ENCODE measurements at regions not wholly inside any gene's neighbourhood (a gene's known extent, or its start where the extent isn't known, plus 50 kb on each side); places are given as distances from the start of the nearest gene placed in this dataset.
"Not testable (repeated sequence)": the region's sequence is repeated elsewhere in the genome, so short reads cannot be mapped to it uniquely, and the experiment has no call there.

DNA sequence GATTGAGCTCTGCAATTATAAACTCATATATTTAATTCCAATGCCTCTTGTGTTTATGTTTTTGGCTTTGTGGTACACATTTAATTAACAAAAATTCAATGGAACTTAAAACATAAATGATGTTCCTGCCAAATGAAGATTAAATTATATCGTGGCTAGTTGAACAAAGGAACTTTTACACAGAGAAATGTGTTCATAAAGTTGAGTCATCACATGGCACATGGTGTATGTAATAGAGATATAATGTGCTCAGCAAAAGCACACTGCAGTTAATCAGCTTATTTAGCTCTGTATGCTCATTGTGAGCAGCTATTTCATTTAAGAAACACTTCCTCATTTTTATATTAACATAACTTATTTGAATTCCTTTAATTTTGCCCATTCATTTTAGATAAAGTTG, 1295.6 kb upstream of the CITED2 start:
- no peak for DNase-seq (ENCODE audit: low read depth in 2 of 2)

DNA sequence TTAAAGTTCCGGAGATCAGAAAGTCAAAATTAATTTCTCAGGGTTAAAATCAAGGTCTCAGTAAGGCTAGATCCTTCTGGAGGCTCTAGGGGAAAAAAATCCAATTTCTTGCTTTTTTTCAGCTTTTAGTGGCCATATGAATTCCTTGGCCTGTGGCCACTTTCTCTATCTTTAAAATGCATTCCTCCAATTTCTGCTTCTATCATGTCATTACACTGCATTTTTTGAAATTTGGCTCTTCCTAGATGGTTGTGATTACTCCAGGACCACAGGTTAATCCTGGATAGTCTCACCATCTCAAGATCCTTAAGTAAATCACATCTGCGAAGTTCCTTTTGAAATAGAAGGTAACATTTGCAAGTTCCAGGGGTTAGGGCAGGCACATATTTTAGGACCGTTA, 1294.9 kb upstream of the CITED2 start:
- no peak for DNase-seq (ENCODE audit: low read depth in 2 of 2)

DNA sequence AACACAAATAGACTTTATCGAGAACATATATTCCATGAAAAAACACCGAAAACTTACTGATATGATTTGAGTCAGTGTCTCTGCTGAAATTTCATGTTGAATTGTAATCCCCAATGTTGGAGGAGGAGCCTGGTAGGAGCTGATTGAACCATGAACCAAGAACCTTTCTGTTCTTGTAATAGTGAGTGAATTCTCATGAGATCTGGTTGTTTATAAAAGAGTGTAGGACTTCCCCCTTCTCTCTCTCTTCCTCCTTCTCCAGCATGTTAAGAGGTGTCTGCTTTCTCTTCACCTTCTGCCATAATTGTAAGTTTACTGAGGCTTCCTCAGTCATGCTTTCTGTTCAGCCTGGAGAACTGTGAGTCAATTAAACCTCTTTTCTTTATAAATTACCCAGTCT, 1289.3 kb upstream of the CITED2 start:
- DNase-seq (ENCODE audit: low read depth in 2 of 2) = no peak

DNA sequence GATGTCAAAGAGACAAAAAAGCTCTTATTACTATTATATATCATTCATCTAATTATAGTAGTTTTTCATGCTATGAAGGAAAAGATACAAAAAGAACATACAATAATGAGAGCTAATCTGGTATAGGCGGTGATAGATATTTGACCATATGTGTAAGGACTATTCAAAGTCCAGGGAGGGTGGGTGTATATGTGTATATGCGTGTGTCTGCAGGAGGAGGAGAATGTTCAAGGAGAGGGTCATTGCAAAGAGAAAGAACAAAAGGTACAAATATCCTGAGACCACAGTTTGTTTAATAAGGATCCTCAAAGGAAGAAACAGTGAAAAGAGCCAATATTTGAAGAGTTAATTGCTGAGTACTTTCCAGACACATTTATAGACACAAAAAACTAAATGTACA, 1288.6 kb upstream of the CITED2 start:
- no peak for DNase-seq (ENCODE audit: low read depth in 2 of 2)

DNA sequence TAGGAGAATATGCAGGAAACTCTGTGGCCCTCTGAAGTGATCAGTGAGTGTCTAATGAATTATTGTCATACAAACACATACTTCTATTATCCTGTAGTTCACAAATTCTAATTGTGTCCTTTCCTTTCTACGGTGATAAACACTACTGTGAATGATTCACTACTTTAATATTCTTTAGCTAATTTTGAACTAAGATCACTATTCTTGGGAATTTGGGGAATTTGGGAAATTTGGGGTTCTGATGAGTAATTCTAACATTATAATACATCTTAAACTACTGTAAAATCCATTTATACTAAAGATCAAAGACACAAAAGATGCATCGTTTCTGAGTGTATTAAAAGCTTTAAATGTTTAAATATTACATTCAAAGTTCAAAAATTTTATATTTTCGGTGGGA, 1287.2 kb upstream of the CITED2 start:
- DNase-seq (ENCODE audit: low read depth in 2 of 2) = no peak

DNA sequence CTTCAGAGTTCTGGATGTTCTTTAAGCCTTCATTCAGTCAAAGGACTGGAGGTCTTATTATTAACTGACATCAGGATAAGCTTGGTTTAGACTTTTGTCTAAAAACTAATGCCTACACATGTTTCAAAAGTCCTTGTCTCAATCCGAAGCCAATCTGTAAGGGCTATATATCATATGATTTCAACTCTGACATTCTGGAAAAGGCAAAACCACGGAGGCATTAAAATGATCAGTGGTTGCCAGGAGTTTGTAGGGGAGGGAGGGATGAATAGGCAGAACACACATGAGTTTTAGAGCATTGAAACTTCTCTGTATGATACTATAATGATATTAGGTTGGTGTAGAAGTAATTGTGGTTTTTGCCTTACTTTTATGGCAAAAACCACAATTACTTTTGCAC, 1285.8 kb upstream of the CITED2 start:
- no peak for DNase-seq (ENCODE audit: low read depth in 2 of 2)

DNA sequence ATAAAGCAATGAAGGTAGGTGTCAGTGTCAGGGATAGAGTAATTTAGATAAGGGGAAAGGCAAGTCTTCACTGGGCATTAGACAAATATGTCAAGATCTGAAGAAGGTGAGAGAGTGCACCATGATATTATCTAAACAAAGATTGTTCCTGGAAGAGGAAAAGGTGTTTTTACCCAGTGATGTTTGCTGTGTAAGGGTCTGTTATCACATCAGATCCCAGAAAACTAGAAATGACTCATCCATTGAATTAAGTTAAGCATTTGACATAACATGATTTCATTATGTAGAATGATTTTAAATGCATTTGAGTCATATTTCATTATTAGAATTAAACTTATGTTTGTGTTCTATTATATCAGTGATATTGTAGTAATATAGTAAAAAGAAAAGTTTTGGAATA, 1279.5 kb upstream of the CITED2 start:
- no peak for DNase-seq (ENCODE audit: low read depth in 2 of 2)

DNA sequence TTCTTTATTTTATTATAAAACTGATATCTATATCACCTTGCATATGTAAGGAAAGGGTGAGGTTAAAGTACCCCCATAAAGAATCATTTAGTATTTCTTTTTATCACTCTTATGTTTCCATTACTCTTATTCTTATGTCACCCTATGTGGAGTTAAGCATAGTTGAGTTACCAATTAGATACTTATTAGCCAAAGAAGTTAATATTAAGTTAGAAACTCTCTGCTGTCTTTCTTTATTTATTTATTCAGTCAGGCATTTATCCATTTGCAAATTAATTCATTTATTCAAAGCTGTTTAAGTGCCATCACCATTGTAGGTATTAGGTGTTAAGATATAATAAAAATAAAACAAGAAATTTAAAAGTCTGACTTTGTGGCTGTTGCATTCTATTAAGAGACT, 1279.1 kb upstream of the CITED2 start:
- DNase-seq (ENCODE audit: low read depth in 2 of 2) = no peak

DNA sequence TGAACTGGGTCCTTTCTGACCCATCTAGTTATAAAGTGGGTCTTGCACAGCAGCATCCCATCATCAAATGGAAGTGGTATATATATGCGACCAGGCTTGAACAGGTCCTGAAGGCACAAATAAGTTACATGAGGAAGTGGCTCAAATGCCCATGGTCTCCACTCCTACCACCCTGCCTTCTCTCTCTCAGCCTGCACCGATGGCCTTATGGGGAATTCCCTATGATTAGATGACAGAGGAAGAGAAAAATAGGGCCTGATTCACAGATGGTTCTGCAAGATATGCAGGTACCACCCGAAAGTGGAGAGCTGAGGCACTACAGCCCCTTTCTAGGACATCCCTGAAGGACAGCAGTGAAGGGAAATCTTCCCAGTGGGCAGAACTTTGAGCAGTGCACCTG, 1275.1 kb upstream of the CITED2 start:
- DNase-seq (ENCODE audit: low read depth in 2 of 2) = not testable (repeated sequence)

DNA sequence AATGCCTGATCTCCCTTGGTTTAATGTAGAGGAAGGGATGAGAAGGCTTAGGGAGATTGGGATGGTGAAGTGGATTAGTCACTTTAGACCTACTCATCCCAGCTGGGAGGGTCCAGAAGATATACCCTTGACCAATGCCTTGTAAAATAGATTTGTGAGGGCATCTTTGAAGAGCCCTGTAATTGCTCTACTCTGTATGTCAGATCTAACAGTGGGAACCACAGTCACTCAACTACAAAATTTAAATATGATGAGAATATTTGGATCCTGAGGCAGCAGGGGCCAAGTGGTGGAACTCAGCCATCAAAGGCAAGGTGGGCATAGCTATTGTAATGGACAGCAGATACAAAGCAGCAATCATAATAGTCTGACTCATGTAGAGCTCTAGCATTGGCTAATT, 1272.9 kb upstream of the CITED2 start:
- not testable (repeated sequence) for DNase-seq (ENCODE audit: low read depth in 2 of 2)

DNA sequence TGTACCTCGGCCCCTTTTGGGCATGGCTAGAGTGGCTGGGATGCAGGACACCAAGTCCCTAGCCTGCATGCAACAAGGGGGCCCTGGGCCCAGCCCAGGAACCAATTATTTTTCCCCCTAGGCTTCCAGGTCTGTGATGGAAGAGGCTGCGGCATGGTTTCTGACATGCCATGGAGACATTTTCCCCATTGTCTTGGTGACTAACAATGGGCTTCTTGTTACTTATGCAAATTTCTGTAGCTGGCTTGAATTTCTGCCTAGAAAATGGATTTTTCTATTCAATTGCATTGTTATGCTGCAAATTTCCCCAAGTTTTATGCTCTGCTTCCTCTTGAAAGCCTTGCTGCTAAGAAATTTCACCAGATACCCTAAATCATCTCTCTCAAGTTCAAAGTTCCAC, 1269.6 kb upstream of the CITED2 start:
- no peak for DNase-seq (ENCODE audit: low read depth in 2 of 2)

DNA sequence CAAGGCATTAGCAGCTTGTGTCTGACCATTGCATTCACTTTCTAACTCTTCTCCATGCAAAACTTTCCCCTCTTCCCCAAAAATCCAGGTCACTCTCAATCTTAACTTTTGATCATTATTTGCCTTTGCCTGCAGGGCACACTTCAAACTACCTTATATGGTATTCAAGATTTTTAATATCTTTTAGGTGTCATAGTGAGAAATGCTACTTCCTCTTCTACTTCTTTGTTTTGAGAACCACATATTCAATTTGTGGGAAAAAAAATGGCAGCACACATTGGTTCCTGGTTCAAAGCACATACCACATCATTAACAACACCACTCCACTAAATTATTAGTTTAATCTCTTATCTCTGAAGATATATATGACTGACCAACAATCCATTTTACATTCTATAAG, 1267.0 kb upstream of the CITED2 start:
- DNase-seq (ENCODE audit: low read depth in 2 of 2) = no peak

DNA sequence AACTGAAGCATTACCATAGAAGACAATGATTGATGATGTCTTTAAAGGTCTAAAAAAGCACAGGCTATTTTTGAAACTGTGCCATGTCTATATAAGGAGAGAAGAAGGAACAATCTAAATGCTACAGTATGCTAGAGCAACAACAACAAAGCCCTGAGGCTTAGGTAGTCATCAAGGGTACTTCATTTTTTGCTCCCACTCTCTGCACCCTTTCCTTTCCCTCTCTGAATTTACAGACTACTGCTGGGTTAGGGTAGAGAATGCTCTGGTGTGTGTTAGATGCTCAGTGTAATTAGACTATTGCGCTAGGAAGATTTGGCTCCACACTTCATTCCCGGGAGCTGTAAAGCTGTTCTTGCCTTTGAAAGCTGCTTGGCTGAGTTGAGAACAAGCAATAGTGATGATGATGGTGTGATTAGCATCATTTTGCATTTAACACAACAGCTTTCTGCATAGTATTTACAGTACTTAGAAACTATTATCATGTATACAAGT, 1262.5 kb upstream of the CITED2 start:
- DNase-seq (ENCODE audit: low read depth in 2 of 2) = no peak

DNA sequence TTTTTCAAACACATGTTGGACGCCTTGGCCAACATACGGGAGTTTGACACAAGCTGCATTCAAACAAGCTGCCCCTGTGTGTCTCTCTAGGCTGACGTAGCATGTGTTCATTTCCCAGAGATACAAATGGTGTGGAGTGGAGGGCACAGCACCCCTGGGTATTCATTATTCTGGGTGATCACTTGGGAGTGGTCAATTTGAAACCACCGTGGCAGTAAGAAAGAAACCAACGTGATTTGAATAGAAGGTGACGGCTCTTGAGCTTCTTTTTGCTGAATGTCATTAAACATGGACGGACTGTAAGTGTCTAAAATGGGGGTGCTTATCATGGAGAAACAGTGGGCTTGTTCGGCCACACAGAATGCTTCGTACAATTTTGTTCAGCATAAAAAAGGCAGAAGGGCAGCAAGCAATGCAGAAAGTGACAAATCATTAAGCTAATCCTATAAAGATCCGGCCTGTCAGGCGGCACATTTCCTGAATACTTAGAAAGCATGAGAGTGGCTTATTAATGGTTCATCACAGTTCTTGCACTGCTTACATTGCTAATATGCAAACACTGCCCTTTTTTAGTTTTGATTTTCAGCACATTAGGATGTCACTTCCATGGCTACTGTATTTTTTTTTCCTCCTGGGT, 1261.9 kb upstream of the CITED2 start:
- no peak for DNase-seq (ENCODE audit: low read depth in 2 of 2)

DNA sequence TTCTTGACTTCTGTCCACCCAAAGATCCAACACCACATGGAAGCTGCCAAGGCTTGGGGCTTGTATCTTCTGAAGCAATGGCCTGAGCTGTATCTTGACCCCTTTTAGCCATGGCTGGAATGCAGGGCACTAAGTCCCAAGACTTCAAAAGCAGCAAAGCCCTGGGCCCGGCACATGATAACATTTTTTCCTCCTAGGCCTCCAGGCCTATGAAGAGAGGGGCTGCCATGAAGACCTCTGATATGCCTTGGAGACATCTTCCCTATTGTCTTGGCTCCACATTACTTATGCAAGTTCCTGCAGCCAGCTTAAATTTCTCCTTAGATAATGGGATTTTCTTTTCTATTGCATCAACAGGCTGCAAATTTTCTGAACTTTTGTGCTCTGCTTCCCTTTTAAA, 1252.6 kb upstream of the CITED2 start:
- no peak for DNase-seq (ENCODE audit: low read depth in 2 of 2)

DNA sequence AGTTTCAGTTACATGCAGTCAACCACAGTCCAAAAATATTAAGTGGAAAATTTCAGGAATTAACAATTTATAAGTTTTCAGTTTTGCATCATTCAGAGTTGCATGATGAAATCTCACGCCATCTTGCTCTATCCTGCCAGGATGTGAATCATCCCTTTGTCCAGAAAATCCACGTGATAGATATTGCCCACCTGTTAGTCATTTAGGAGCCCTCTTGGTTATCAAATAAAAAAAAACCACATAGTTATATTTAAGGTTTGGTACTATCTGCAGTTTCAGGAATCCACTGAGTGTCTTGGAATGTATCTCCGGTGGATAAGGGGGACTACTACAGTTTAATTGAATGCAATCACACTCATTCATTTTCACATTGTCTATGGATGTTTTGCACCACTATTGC, 1249.0 kb upstream of the CITED2 start:
- DNase-seq (ENCODE audit: low read depth in 2 of 2) = no peak

DNA sequence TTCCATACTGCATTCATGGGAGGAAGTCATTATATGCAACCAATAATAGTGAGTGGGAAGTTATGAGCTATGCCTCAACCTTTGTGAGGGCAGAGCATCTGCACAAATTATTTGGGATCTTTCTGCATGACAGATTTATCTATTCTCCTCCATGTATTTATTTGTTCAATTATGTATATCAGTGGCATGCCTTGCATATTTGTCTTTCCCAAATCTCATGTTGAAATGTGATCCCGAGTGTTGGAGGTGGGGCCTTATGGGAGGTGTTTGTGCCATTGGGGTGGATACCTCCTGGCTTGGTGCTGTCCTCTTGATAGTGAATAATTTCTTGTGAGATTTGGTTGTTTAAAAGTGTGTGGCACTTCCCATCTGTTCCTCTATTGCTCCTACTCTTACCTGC, 1246.0 kb upstream of the CITED2 start:
- no peak for DNase-seq (ENCODE audit: low read depth in 2 of 2)

DNA sequence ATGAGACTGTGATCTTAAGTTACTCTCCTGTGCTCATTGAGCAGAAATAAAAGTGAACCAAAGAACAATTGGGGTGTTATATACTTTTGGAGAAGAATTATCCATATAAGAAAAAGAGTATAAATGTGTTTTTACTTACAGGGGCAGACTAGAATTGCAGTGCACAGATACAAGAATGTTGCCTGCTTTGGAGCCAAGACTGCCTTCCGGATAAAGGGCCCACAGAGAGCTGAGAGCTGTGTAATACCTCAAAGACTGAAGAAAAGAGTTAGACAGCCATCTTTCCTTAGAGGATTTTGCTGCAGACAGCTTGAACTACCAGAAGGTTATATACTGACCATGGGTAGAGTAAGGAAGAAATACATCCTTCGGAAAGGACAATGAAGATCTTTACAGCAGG, 1235.5 kb upstream of the CITED2 start:
- no peak for DNase-seq (ENCODE audit: low read depth in 2 of 2)

DNA sequence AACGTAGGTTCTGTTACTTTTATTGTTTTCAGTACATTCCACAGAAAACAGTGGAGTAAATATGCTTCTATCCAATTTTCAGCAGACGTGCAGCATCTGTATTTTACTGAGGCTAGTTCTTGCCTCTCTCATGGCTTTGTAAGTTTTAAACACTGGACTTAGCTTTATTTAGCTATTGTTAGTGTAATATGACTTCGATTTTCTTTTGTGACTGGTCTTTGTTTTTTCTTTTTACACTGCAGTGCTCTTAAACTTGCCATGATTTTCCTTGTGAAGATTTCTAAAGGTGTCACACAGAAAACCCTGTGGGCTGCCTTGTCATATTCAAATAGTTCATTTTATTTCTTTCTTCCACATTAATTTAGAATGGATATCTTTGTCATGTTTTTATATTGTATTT, 1234.9 kb upstream of the CITED2 start:
- DNase-seq (ENCODE audit: low read depth in 2 of 2) = no peak

DNA sequence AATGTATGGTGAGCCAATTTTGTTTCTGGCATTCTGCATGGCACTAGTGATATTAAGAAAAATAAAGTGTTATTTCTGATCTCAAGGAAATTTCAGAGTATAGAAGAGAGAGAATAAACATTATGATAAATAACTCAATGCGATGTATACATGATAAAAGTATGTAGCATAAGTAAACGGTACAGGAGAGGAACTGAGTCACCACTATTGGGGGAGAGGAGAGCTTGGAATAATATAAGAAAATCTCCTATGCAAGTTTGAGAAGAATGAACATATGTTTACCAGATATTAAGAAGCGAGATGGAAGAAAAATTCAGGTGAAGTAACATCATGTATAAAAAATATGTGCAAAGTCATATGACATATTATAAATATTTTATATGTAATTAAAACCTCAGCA, 1230.3 kb upstream of the CITED2 start:
- no peak for DNase-seq (ENCODE audit: low read depth in 2 of 2)

DNA sequence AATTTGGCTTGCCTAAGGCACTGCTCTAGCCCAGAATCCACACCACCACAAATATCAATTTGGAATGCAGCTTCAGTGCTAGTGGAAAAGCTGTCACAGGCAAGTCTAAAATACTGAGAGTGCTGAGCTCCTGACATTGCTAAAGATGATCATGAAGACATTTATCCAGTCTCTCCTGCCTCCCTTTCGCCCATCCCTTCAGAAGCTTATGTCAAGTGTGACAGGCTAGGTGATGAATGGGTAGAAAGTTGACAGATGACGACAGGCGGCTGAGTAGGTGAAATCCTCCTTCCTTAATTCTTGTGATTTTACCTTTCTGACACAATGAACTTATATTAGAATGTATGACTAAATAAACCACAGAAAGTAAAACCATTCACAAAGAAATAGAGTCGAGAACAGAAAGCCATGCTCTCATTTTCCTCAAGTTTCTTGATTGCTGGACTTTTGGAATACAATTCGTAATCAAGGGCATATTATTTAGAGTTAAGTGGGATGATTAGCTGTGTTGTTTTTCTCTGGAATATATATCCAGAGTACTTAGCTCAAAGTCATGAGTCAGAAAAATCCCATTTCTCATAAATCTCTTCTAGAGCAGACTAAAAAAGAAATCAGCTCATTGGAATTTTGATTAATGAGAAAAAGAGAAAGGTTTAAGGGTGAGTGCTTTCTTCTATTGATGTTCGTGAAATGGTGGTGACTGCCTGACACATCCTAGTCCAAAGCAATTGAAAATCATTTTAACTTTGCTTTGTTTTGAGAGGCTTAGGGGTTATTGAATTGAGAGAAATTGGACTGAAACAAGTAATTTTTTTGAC, 1228.2 kb upstream of the CITED2 start:
- DNase-seq (ENCODE audit: low read depth in 2 of 2) = no peak

DNA sequence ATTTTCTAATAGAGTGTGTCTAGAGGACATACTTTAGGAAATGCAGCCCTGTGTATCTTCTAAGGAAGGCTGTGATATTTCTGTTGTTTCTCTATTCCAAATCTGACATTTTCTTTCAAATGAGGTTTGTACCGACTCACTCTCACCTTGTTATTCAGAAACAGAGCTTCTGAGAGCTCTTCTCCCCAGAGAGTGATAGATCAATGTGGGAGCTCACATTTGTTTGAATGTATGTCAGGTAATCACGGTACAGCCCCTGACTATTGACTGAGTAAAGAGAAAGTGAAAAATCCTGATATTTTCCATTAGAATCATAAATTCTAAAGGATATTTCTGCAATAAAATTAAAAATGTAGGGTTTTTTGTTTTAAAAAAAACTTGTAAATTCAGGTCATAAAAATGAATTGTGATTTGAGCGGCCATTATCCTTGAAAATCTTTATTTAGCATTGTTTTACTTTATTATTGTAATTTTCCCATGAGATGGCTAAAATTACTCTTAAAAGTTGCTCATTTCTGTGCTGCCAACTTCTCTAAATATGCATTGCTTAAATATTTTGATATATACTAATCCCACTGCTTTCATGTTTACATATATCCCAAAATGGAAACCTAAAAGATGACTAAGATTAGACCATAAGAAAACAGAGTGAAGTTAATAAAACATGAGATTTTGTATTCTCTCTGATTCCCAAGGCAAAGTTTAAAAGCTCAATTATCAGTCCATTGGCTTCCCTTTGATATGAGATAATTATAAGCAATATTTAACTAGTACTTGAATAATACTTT, 1226.8 kb upstream of the CITED2 start:
- DNase-seq (ENCODE audit: low read depth in 2 of 2) = no peak

DNA sequence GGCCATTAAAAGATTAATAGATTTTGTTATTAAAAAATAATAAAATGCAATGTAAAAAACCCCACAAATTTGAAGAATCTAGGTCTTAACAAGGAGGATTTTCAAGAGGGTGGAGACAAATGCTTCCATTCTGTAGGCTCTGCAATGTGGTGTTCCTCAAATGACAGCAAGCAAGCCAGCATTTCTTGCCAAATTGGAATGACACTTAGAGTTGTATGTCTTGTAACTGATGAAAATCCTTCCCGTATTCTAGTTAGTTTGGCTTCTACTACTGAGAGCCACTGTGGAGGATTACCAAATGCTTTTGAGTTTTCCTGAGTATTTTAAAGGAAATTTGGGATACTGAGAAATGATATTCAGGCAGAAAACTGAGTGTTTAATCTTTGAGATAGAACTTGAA, 1225.5 kb upstream of the CITED2 start:
- DNase-seq (ENCODE audit: low read depth in 2 of 2) = no peak

All from stimulated activated CD8-positive, alpha-beta memory T cell treated with anti-CD3 and anti-CD28 coated beads, Interleukin-7, amount 100 ng/mL, for 4 hours (primary cell).